H4 (cell line): ENCODE measurements at regions not wholly inside any gene's neighbourhood (a gene's known extent, or its start where the extent isn't known, plus 50 kb on each side); places are given as distances from the start of the nearest gene placed in this dataset.
"Not testable (repeated sequence)": the region's sequence is repeated elsewhere in the genome, so short reads cannot be mapped to it uniquely, and the experiment has no call there.

Experiments
- DNase-seq: peaks from one replicate; pipeline ENCODE4 v3.0.0-alpha.2; 2015; ENCODE audit warnings: low spot score

DNA sequence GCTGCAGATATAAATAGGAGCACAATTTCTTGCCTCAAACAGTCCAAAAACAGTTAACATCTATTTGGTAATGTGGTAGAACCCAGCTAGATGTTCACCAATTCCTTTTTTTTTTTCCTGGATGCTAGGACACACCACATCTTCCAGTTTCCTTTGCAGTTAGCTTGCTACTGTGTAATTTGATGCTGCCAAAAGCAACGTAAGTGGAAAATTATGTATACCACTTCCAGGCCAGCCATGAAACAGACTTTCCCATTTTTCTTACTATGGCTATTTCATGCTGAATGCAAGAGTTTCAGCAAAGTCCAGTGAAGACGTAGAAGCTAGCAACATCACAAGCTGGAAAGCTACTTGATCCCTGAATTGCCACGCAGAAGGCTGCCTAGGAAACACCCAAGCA lies 667.2 kb downstream of the TLE1 start:
- DNase-seq: no peak

- DNase-seq: not testable (repeated sequence)
Measured at GRCh38 chr9:81014945-81015344, 674.4 kb downstream of the TLE1 start.

DNA sequence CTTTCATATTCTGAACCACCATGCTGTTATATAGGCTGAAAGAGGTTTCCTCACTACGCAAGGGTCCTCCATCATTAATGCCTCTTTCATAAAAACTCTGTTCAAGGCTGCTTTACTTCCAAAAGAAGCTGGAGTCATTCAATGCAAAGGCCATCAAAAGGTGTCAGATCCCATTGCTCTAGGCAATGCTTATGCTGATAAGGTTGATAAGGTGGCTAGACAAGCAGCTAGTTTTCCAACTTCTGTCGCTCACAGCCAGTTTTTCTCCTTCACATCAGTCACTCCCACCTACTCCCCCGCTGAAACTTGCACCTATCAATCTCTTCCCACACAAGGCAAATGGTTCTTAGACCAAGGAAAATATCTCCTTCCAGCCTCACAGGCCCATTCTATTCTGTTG lies 676.2 kb downstream of the TLE1 start:
- not testable (repeated sequence) for DNase-seq

DNA sequence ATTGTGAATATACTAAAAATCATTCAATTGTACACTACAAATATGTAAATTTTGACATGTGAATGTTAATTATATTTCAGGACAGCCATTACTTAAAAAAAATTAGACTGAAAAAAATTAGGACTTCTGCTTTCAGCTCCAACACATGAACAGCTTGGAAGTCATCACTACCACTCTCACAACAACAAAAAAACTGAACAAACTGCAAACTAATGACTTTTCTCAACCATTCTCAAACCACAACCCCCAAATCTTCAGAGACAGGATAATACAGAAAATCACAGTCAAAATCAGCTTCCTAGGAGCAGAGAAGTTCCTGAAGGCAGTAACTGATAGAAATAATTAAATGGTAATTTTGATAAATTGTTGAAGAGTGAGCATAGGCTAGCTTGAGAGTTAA lies 686.4 kb downstream of the TLE1 start:
- no peak for DNase-seq

- peak; percentile 23 for DNase-seq
Measured at GRCh38 chr9:81002242-81002641, 687.1 kb downstream of the TLE1 start.

DNA sequence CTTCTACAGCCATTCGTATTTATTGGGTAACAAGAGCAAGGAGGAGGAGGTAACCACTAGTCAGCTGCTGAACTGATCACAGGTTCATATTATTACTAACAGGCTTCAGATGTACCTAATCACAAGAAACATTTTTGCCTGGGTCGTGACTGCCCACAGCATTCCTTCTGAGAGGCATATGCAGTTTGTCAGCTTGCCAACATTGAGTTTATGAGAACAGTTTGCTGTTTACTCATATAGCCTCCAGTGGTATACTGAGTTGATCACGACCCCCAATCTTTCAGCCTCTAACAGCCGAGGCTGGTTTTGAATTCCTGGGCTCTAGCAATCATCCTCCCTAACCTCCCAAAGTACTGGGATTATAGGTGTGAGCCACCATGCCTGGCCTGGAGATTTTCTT lies 693.6 kb downstream of the TLE1 start:
- peak; percentile 41 for DNase-seq

- DNase-seq: peak; percentile 34
Measured at GRCh38 chr9:80994892-80995291, 694.5 kb downstream of the TLE1 start.

GRCh38 chr9:80985595-80985994 lies 703.8 kb downstream of the TLE1 start:
- DNase-seq: not testable (repeated sequence)

DNA sequence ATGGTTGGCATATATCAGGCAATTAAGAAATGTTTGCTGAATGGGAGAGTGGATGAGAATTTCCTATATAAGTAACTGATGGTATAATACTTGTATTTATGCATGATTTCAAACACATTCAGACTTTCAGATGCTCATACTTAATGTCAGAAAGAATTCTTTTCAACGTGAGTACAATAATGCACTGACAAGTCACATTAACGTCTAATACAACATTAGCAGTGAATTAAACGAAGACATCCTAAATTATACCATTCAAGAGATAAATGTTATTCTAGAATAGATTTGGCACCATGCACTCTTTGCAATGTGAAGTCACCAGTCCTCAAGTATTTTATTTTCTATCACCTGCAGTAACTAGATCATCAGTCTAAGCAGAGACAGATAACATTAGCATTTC lies 712.9 kb downstream of the TLE1 start:
- no peak for DNase-seq

- not testable (repeated sequence) for DNase-seq
Measured at GRCh38 chr9:80970377-80970776, 719.0 kb downstream of the TLE1 start.

DNA sequence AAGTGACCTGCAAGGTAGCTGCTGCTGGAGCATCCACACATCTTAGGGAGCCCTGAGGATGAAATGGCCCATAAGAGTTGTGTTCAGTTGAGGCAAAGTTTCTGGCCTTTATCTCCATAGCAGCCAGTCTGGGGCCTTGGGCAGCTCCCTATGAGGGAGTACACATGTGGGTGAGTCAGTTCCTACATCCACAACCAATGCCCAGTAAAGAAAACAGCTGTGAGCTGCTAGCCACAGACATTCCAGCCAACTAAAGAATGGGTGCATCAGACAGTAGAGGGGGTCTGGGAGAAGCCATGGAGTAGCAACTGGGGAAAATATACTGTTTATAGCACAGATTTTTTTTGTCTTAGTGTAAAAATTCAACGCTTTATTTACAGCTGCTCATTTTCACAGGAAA lies 720.7 kb downstream of the TLE1 start:
- peak; percentile 21 for DNase-seq

GRCh38 chr9:80964914-80965313 lies 724.4 kb downstream of the TLE1 start:
- DNase-seq: no peak

- DNase-seq: no peak
Measured at GRCh38 chr9:80964374-80964773, 725.0 kb downstream of the TLE1 start.

GRCh38 chr9:80957801-80958200 lies 731.5 kb downstream of the TLE1 start:
- DNase-seq: no peak

- no peak for DNase-seq
Measured at GRCh38 chr9:80954521-80954920, 734.8 kb downstream of the TLE1 start.

GRCh38 chr9:80952363-80952922 lies 736.9 kb downstream of the TLE1 start:
- DNase-seq: no peak

DNA sequence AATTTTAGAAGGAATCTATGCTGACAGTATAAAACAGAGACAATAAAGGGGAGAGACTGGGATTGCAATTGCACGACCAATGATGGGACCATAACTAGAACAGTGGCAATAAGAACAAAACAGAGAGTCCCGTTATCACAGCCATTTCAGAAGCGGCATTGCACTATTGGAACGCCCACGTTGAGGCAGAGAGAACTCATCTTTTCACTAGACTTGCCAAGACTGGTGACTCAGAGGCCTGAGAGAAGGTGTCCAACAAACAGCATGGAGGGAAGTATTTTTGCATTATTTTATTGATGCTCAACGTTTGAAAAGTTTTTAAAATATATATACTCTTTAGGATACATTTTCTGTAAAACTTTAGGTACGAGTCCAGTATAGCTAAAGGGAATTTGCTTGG lies 737.7 kb downstream of the TLE1 start:
- no peak for DNase-seq

DNA sequence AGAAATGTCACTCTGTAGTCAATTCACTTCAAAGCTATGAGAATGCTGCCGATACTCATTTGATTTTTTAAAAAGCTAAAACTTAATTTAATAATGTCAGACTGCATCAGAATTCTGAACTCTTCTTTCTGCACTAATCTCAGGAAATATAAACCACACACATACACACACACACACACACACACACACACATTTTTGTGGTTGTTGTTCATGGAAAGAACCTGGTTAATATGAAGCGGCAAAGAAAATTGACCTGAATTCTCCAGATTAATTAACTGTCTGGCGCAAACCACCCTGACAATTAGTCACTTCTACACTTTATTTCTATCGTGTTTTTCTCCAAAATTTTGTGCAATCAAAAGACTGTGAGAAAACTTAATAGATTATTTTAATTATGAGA lies 740.5 kb downstream of the TLE1 start:
- no peak for DNase-seq

GRCh38 chr9:80948066-80948465 lies 741.3 kb downstream of the TLE1 start:
- DNase-seq: no peak

DNA sequence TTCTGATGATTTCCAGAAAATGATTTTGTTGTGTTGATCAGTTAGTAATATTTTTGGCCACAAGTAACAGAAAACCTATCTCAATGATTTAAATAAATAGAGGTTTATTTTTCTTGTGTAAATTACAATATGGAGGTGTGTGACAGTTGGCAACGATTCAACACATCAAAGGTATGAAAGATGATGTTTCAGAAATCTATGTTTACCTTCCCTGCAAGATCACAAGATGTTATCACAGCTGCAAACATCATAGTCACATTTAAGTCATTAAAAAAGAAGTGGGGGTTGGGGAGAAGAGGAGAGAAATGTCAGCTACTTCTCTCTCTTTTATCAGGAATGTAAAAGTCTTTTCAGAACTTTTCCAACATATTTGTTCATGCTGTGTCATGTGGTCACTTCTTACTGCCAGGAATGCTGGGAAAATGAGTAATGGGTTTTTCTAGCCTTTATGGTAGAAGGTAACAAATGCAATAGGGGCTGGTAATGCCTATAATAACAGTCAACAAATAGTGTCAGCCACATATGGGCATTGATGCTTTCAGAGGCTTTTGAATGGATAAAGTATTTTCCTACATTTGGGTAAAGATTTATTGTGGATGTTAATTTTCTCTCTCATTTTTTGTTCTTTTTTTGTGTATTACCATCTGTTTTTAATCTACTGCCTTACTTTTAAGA lies 742.7 kb downstream of the TLE1 start:
- DNase-seq: no peak

DNA sequence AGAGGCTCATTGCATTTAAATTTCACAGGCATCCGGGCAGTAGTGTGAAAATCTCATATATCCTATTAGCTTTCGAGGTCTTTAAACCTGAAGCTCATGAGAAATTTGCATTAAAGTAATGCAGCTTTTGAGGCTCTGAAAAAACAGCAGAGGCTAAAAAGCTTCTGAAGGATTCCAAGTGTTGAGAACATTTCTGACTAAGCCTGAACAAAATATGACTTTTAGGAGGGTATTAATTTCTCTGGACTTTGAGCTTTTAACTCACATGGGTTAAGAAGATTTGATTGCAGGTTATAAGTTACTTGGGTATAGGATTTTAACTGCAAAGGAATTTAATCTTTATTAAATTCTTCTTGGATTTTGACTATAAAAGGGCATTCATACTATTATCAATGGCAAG lies 743.9 kb downstream of the TLE1 start:
- no peak for DNase-seq

DNA sequence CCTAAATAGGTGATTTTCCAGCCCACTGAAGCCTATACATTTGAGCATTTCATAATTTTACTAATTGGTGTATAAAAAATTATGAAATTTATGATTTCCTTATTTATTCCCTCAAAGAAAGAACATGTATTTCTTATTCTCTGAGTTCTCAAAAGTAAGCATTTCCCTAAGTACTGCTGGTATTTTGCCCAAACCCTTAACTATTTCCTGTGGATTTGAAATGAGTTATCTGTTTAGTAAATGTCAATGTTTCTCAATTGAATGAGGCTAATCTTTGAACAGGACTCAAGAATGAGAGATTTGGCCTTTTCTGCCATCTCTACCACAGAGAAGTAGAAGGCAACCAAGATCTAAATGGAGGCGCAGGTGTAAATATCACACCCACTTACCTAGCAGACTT lies 751.7 kb downstream of the TLE1 start:
- no peak for DNase-seq

- no peak for DNase-seq
Measured at GRCh38 chr9:80934095-80934494, 755.3 kb downstream of the TLE1 start.
